HCT116 (cell line): ENCODE measurements at regions not wholly inside any gene's neighbourhood (a gene's known extent, or its start where the extent isn't known, plus 50 kb on each side); places are given as distances from the start of the nearest gene placed in this dataset.

ENCODE experiments used
- ATAC-seq: fragments of 200-7000 bp; cut with Tn5 transposase; 2 replicates; pipeline ENCODE4 v1.9.1; 2020; ENCODE audit warnings: mild to moderate bottlenecking, moderate library complexity
- BruUV-seq: library from RNA; stranded (reverse); fragments of 400-500 nt; replicated peaks from 2 replicates; lab custom pipeline; 2021; lab: Mats Ljungman, UMichigan
- CTCF ChIA-PET: fragments of 300-600 bp; sonication (Branson Sonifier 250); formaldehyde crosslinking; loops from one replicate; lab custom pipeline; 2021; ENCODE audit warnings: antibody characterized with exemption; lab: Charles Lee
- POLR2A ChIA-PET: fragments of 300-600, 350-600 bp; sonication (Branson Sonifier 250); formaldehyde crosslinking; loops from one replicate; lab custom pipeline; 2021; ENCODE audit warnings: antibody characterized with exemption; lab: Charles Lee
- RAD21 ChIA-PET, 2 experiments: fragments of 300-600 bp; sonication (Branson Sonifier 250); formaldehyde crosslinking; loops; one replicate each; lab custom pipeline; 2023; ENCODE audit warnings: low total read pairs in 2 of 2; ENCODE audit not compliant: uncharacterized antibody in 2 of 2, unreplicated experiment in 2 of 2, low non-redundant PET in 1 of 2; lab: Charles Lee
- DNase-seq: peaks from one replicate; pipeline ENCODE4 v3.0.0-alpha.2; 2010; ENCODE audit warnings: low read depth, low spot score
- H2AFZ ChIP-seq: fragments of 200-600 bp; shearing (Covaris generic), sonication (generic); 2 replicates; pipeline ENCODE4 v1.6.1; 2017; ENCODE audit warnings: low read depth, mixed run types, mixed read lengths, antibody characterized with exemption, low read length; ENCODE audit not compliant: poor library complexity, severe bottlenecking
- H3K27ac ChIP-seq: 2 replicates; pipeline ENCODE4 v1.5.1; 2012; ENCODE audit warnings: low read depth, low read length
- H3K27me3 ChIP-seq: fragments of 200-600 bp; sonication (generic); 2 replicates; pipeline ENCODE4 v1.6.1; 2016; ENCODE audit warnings: mixed run types, low read length, mixed read lengths; ENCODE audit not compliant: insufficient read depth
- H3K36me3 ChIP-seq, 2 experiments: fragments of 200-500 bp in 1 of 2; fragments of 200-600 bp in 1 of 2; sonication (Bioruptor generic) in 1 of 2; sonication (generic) in 1 of 2; 2 replicates each; pipeline versions ENCODE4 v1.5.1 to v1.6.1; 2014 to 2016; ENCODE audit warnings: low read length in 2 of 2, inconsistent platforms in 1 of 2, mixed read lengths in 1 of 2, mixed run types in 1 of 2; ENCODE audit not compliant: insufficient read depth in 2 of 2, control insufficient read depth in 1 of 2
- H3K4me1 ChIP-seq, 2 experiments: fragments of 200-600 bp in 1 of 2; sonication (generic) in 1 of 2; 2 replicates each; pipeline versions ENCODE4 v1.5.1 to v1.6.1; 2012 to 2017; ENCODE audit warnings: low read length in 2 of 2, inconsistent platforms in 1 of 2, mild to moderate bottlenecking in 1 of 2, mixed read lengths in 1 of 2, mixed run types in 1 of 2, moderate library complexity in 1 of 2; ENCODE audit not compliant: insufficient read depth in 2 of 2, control insufficient read depth in 1 of 2
- H3K4me2 ChIP-seq: fragments of 200-600 bp; sonication (generic); 2 replicates; pipeline ENCODE4 v1.6.1; 2017; ENCODE audit warnings: mixed run types, low read length, mixed read lengths
- H3K4me3 ChIP-seq, 2 experiments: fragments of 200-600 bp in 1 of 2; sonication (generic) in 1 of 2; replicated peaks in 1 of 2; 2 replicates each; pipeline ENCODE4 v1.5.1; 2011 to 2016; ENCODE audit warnings: low read length in 2 of 2, control low read depth in 1 of 2, low read depth in 1 of 2, mild to moderate bottlenecking in 1 of 2, mixed read lengths in 1 of 2, mixed run types in 1 of 2
- H3K79me2 ChIP-seq: fragments of 200-600 bp; sonication (generic); 2 replicates; pipeline ENCODE4 v1.6.1; 2017; ENCODE audit warnings: mild to moderate bottlenecking, mixed run types, low read length, moderate library complexity, mixed read lengths; ENCODE audit not compliant: insufficient read depth
- H3K9ac ChIP-seq: fragments of 200-600 bp; sonication (generic); 2 replicates; pipeline ENCODE4 v1.6.1; 2016; ENCODE audit warnings: low read length, mixed read lengths
- H3K9me2 ChIP-seq: fragments of 200-600 bp; sonication (generic), shearing (Covaris generic); 2 replicates; pipeline ENCODE4 v1.6.1; 2017; ENCODE audit warnings: mixed run types, mild to moderate bottlenecking, moderate library complexity; ENCODE audit not compliant: insufficient read depth
- H3K9me3 ChIP-seq, 2 experiments: fragments of 200-500 bp in 1 of 2; fragments of 200-600 bp in 1 of 2; sonication (Bioruptor generic) in 1 of 2; sonication (generic) in 1 of 2; 2 replicates each; pipeline ENCODE4 v1.6.1; 2014 to 2017; ENCODE audit warnings: low read length in 2 of 2, mixed read lengths in 2 of 2, inconsistent platforms in 1 of 2, low read depth in 1 of 2, mild to moderate bottlenecking in 1 of 2, mixed run types in 1 of 2, moderate library complexity in 1 of 2; ENCODE audit not compliant: control insufficient read depth in 1 of 2, insufficient read depth in 1 of 2
- H4K20me1 ChIP-seq: fragments of 200-600 bp; sonication (generic), shearing (Covaris generic); 2 replicates; pipeline ENCODE4 v1.6.1; 2017; ENCODE audit warnings: mixed run types, mild to moderate bottlenecking, moderate library complexity; ENCODE audit not compliant: insufficient read depth
- CBX3 ChIP-seq: IDR thresholded peaks from 2 replicates; pipeline ENCODE4 v1.6.1; 2012; ENCODE audit warnings: low read depth
- ELF1 ChIP-seq: IDR thresholded peaks from 2 replicates; pipeline ENCODE4 v1.6.1; 2012; ENCODE audit warnings: low read depth, borderline replicate concordance
- EZH2 ChIP-seq: fragments of 200-600 bp; sonication (generic); IDR thresholded peaks from 2 replicates; pipeline ENCODE4 v1.6.1; 2017; ENCODE audit warnings: antibody characterized with exemption, mixed run types
- FOSL1 ChIP-seq: IDR thresholded peaks from 2 replicates; pipeline ENCODE4 v1.6.1; 2012; ENCODE audit warnings: low read depth
- POLR2A ChIP-seq: IDR thresholded peaks from 2 replicates; pipeline ENCODE4 v1.7.0; 2011; ENCODE audit warnings: borderline replicate concordance; ENCODE audit not compliant: insufficient read depth, insufficient read length; ENCODE audit errors: extremely low read depth
- RAD21 ChIP-seq: IDR thresholded peaks from 2 replicates; pipeline ENCODE4 v1.6.1; 2012; ENCODE audit warnings: low read depth, mild to moderate bottlenecking
- SP1 ChIP-seq: IDR thresholded peaks from 2 replicates; pipeline ENCODE4 v1.6.1; 2012; ENCODE audit warnings: low read depth
- SRF ChIP-seq: IDR thresholded peaks from 2 replicates; pipeline ENCODE4 v1.6.1; 2012; ENCODE audit warnings: low read depth
- TCF7L2 ChIP-seq: IDR thresholded peaks from 2 replicates; pipeline ENCODE4 v1.7.0; 2011; ENCODE audit warnings: borderline replicate concordance, inconsistent platforms; ENCODE audit not compliant: insufficient read depth, insufficient read length; ENCODE audit errors: extremely low read depth
- YY1 ChIP-seq: IDR thresholded peaks from 2 replicates; pipeline ENCODE4 v1.6.1; 2011; ENCODE audit warnings: low read length, low read depth, moderate library complexity, mild to moderate bottlenecking; ENCODE audit not compliant: insufficient replicate concordance; ENCODE audit errors: extremely low read depth
- ZBTB33 ChIP-seq: IDR thresholded peaks from 2 replicates; pipeline ENCODE4 v1.6.1; 2011; ENCODE audit warnings: mild to moderate bottlenecking, low read length, moderate library complexity; ENCODE audit not compliant: insufficient replicate concordance; ENCODE audit errors: extremely low read depth
- ZFX ChIP-seq: fragments of 450-650 bp; IDR thresholded peaks from 2 replicates; pipeline ENCODE4 v1.6.1; 2017
- intact Hi-C: fragments of 100-400 bp; cut with micrococcal nuclease; formaldehyde crosslinking; loops from 2 replicates; pipeline ENCODE4 v1.10.0; 2022
- TF ChIP-seq, protein P1 (sequence below): IDR thresholded peaks from 2 replicates; pipeline ENCODE4 v1.6.1; 2012; ENCODE audit warnings: low read depth

DNA sequence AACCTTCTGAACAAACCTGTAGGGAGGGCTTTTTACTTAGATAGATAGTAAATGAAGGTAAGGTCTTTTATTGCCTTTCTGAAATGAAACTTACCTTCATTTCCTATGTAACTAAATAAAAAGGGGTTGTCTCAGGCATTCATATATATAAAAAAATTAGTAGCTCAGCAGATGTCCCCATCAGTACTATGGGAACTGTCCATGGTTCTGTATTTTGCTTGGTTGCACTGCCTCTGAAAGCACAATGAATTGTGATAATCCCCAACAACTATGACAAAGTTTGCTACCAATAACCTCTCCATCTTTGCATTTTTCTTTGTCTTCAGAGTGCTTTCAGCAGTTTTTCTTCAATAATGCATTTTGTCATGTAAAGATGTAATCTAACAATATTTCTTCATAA, 222.4 kb downstream of the SLIT2 start:
- no peaks in the 10 kb centered on the region; the same call in 1 of the 2 replicates for H4K20me1 ChIP-seq
- no peaks in the 10 kb centered on the region for H3K79me2 ChIP-seq
- no peak overlapping the region for H3K4me2 ChIP-seq
- 0 out of 2 replicates have a peak, but pooled peaks cover 3% of the 10 kb centered on the region for H3K27me3 ChIP-seq
- no peaks in the 10 kb centered on the region for H3K4me1 ChIP-seq
- H3K9me3 ChIP-seq: no peaks in the 10 kb centered on the region
- no peak overlapping the region for H3K27ac ChIP-seq
- no peak overlapping the region for H3K9ac ChIP-seq
- intact Hi-C loops: no loop called here
- RAD21 ChIA-PET: no interaction called here
- H3K9me2 ChIP-seq: no peaks in the 10 kb centered on the region
- ATAC-seq: no peak
- no peak for DNase-seq
- no peak overlapping the region for H2AFZ ChIP-seq
- POLR2A ChIA-PET: no interaction called here
- TF ChIP-seq POLR2A: no peak
- TF ChIP-seq, protein P1, sequence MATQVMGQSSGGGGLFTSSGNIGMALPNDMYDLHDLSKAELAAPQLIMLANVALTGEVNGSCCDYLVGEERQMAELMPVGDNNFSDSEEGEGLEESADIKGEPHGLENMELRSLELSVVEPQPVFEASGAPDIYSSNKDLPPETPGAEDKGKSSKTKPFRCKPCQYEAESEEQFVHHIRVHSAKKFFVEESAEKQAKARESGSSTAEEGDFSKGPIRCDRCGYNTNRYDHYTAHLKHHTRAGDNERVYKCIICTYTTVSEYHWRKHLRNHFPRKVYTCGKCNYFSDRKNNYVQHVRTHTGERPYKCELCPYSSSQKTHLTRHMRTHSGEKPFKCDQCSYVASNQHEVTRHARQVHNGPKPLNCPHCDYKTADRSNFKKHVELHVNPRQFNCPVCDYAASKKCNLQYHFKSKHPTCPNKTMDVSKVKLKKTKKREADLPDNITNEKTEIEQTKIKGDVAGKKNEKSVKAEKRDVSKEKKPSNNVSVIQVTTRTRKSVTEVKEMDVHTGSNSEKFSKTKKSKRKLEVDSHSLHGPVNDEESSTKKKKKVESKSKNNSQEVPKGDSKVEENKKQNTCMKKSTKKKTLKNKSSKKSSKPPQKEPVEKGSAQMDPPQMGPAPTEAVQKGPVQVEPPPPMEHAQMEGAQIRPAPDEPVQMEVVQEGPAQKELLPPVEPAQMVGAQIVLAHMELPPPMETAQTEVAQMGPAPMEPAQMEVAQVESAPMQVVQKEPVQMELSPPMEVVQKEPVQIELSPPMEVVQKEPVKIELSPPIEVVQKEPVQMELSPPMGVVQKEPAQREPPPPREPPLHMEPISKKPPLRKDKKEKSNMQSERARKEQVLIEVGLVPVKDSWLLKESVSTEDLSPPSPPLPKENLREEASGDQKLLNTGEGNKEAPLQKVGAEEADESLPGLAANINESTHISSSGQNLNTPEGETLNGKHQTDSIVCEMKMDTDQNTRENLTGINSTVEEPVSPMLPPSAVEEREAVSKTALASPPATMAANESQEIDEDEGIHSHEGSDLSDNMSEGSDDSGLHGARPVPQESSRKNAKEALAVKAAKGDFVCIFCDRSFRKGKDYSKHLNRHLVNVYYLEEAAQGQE: peak; percentile 65
- H3K4me3 ChIP-seq: no peak overlapping the region
- no TSS peak for BruUV-seq
- CTCF ChIA-PET: no interaction called here
- no peaks in the 10 kb centered on the region for H3K36me3 ChIP-seq

DNA sequence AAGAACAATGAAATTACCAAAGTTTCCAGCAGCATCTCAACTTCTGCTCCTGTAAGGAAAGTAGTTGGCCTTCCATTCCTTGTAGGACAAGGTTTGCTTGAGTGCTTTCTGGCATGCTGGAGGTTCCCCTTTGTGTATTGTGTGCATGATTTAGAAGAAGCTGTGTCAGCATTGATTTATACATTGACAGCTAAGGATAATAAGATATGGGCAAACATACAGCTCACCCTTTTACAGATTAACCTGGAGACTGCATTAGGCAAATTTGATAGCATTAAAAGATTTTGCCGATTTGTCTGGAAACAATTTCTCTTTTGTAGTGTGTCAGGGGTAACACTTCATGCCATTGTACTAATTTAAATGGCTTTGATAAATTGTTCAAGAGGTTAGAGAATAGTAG, 221.8 kb upstream of the PACRGL start:
- CTCF ChIA-PET: no interaction called here
- no peak overlapping the region for H3K9ac ChIP-seq
- no peak overlapping the region for H3K4me3 ChIP-seq
- TF ChIP-seq ELF1 (no peak), RAD21 (no peak), TCF7L2 (no peak), SP1 (no peak), SRF (no peak), CBX3 (no peak), ZFX (no peak), FOSL1 (no peak), YY1 (no peak), ZBTB33 (no peak), POLR2A (no peak), EZH2 (no peak)
- TF ChIP-seq, all 23 proteins: peak for 0
- Histone ChIP-seq H3K79me2 (no peaks in the 10 kb centered on the region), H3K36me3 (no peaks in the 10 kb centered on the region), H3K27ac (no peak overlapping the region), H4K20me1 (no peaks in the 10 kb centered on the region), H3K9me2 (no peaks in the 10 kb centered on the region), H2AFZ (no peak overlapping the region), H3K27me3 (peaks cover 18% of the 10 kb centered on the region; the same call in 1 of the 2 replicates), H3K9me3 (no peaks in the 10 kb centered on the region), H3K4me2 (no peak overlapping the region), H3K4me1 (no peaks in the 10 kb centered on the region)
- ChIA-PET POLR2A (no interaction called here), RAD21 (no interaction called here)
- BruUV-seq: no TSS peak
- ATAC-seq (no peak), DNase-seq (no peak)
- intact Hi-C loops: no loop called here
